T-cell (primary cell): ENCODE measurements at regions not wholly inside any gene's neighbourhood (a gene's known extent, or its start where the extent isn't known, plus 50 kb on each side); places are given as distances from the start of the nearest gene placed in this dataset.

ENCODE experiments used
- ATAC-seq, 4 experiments: fragments of 200-7000 bp in 3 of 4; fragments of 150-1000 bp in 1 of 4; cut with Tn5 transposase; replicated peaks in 1 of 4; 1 replicate in 3 of 4; 2 replicates in 1 of 4; pipeline ENCODE4 v1.10.0; 2021; ENCODE audit warnings: moderate library complexity in 3 of 4, mild to moderate bottlenecking in 2 of 4, moderate number of reproducible peaks in 1 of 4
- CTCF ChIA-PET, 2 donors: fragments of 300-600 bp; sonication (Branson Sonifier 250); formaldehyde crosslinking; loops; one replicate each; lab custom pipeline; 2022; ENCODE audit warnings: antibody characterized with exemption in 2 of 2; lab: Charles Lee
- POLR2A ChIA-PET, 2 donors: fragments of 300-600 bp; sonication (Branson Sonifier 250); formaldehyde crosslinking; loops; one replicate each; lab custom pipeline; 2022; ENCODE audit warnings: antibody characterized with exemption in 2 of 2; lab: Charles Lee
- DNase-seq, 35 experiments: peaks; one replicate each; pipeline versions ENCODE4 v3.0.0 to v3.0.0-alpha.2; 2013 to 2023
- H3K27ac ChIP-seq: one replicate; pipeline ENCODE4 v1.5.1; 2013; ENCODE audit warnings: low read length
- H3K27me3 ChIP-seq, 2 experiments: replicated peaks in 1 of 2; 1 replicate in 1 of 2; 2 replicates in 1 of 2; pipeline versions ENCODE4 v1.6.1 to v1.7.0; 2013; ENCODE audit warnings: low read length in 1 of 2, mixed read lengths in 1 of 2; ENCODE audit not compliant: control insufficient read depth in 2 of 2, insufficient read depth in 2 of 2; ENCODE audit errors: extremely low read depth in 1 of 2
- H3K36me3 ChIP-seq, 2 donors: 1 replicate in 1 of 2; 2 replicates in 1 of 2; pipeline versions ENCODE4 v1.6.1 to v1.7.0; 2013; ENCODE audit warnings: low read length in 1 of 2; ENCODE audit not compliant: control insufficient read depth in 2 of 2, insufficient read depth in 1 of 2; ENCODE audit errors: extremely low read depth in 1 of 2
- H3K4me1 ChIP-seq, 2 experiments: 1 replicate in 1 of 2; 2 replicates in 1 of 2; pipeline versions ENCODE4 v1.6.1 to v1.7.0; 2013; ENCODE audit warnings: low read length in 2 of 2, mixed read lengths in 1 of 2; ENCODE audit not compliant: insufficient read depth in 2 of 2, control insufficient read depth in 1 of 2; ENCODE audit errors: extremely low read depth in 1 of 2
- H3K4me3 ChIP-seq, 2 donors: 1 replicate in 1 of 2; 2 replicates in 1 of 2; pipeline versions ENCODE4 v1.5.1 to v1.7.0; 2013; ENCODE audit warnings: mild to moderate bottlenecking in 2 of 2, low read length in 1 of 2, moderate library complexity in 1 of 2; ENCODE audit not compliant: control insufficient read depth in 1 of 2; ENCODE audit errors: extremely low read depth in 1 of 2
- H3K9me3 ChIP-seq: 2 replicates; pipeline ENCODE4 v1.7.0; 2013
- H3K27ac Mint-ChIP-seq, 2 donors: one replicate each; pipeline ENCODE4 v1.8.0; 2020 to 2021; ENCODE audit warnings: mild to moderate bottlenecking in 2 of 2, mixed read lengths in 2 of 2
- H3K27me3 Mint-ChIP-seq, 2 donors: one replicate each; pipeline ENCODE4 v1.8.0; 2021 to 2022; ENCODE audit warnings: mixed read lengths in 2 of 2
- H3K36me3 Mint-ChIP-seq: one replicate; pipeline ENCODE4 v1.8.0; 2021; ENCODE audit warnings: mixed read lengths
- H3K4me1 Mint-ChIP-seq, 3 donors: one replicate each; pipeline ENCODE4 v1.8.0; 2020 to 2022; ENCODE audit warnings: mixed read lengths in 3 of 3, mild to moderate bottlenecking in 1 of 3
- H3K4me3 Mint-ChIP-seq, 3 donors: one replicate each; pipeline ENCODE4 v1.8.0; 2020 to 2022; ENCODE audit warnings: mild to moderate bottlenecking in 3 of 3, mixed read lengths in 3 of 3, moderate library complexity in 3 of 3
- H3K9me3 Mint-ChIP-seq, 3 donors: one replicate each; pipeline ENCODE4 v1.8.0; 2020 to 2022; ENCODE audit warnings: mixed read lengths in 3 of 3
- WGBS: methylation state at CpG from one replicate; pipeline ENCODE4 v1.1.5; 2013; ENCODE audit warnings: missing lambda C conversion rate; ENCODE audit not compliant: insufficient coverage; 5-methylcytosine and 5-hydroxymethylcytosine counted together

DNA sequence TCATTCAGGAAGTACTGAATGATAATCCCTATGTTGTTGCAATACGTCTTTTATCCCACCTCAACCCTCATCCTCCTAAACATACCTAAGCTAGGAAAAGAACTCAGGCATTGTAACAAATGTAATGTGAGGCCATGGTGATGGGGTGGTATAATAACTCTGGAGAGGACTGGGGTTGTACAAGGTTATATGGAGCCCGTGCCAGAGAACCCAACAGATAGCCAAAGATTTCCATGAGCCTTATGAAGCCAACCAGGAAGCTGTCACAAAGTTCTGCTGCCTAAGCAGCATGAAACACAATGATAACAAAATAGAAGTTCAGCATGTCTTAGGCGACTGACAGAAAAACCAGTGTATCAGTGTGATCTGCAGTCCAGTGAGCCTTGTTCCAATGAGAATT lies 394.1 kb upstream of the NBEA start:
- no peak for ATAC-seq
- peaks cover 0 to 5% (median 0%) of the 10 kb centered on the region in 3 donors for H3K9me3 Mint-ChIP-seq
- POLR2A ChIA-PET: no interaction called here

DNA sequence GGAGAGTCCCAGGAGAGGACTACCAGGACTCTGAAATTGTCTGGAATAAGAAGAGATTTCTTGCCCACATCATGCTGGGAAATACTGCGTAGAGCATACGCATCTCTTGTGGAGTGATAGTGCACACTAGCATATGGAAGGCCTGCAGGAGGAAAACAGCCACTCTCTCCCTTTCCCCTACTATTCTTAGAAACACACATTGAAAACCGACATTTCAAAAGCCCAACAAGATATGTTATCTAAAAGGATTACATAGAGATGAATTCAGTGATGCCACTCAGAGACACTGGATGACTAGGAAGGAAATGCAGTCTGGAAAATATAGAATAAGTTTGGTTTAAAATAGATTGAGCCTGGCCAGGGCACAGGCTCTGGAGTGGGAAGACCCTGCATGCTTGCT lies 388.7 kb upstream of the NBEA start:
- H3K4me3 Mint-ChIP-seq: no peak overlapping the region
- ATAC-seq (no peak), DNase-seq (no peak)
- H3K27ac Mint-ChIP-seq: no peak overlapping the region
- POLR2A ChIA-PET: no interaction called here
- no CpG with 5 or more reads among the region's 3 CpGs for WGBS
- Histone ChIP-seq H3K27me3 (no peaks in the 10 kb centered on the region), H3K4me3 (no peak overlapping the region), H3K9me3 (no peaks in the 10 kb centered on the region), H3K4me1 (no peaks in the 10 kb centered on the region), H3K27ac (no peak overlapping the region), H3K36me3 (no peaks in the 10 kb centered on the region)
- no peaks in the 10 kb centered on the region for H3K36me3 Mint-ChIP-seq
- peaks cover 0 to 7% (median 6%) of the 10 kb centered on the region in 3 donors for H3K9me3 Mint-ChIP-seq
- H3K27me3 Mint-ChIP-seq: no peaks in the 10 kb centered on the region
- no peaks in the 10 kb centered on the region for H3K4me1 Mint-ChIP-seq
- CTCF ChIA-PET: no interaction called here

More for the DNA sequence above, 394.1 kb upstream of the NBEA start:
- CTCF ChIA-PET: no interaction called here
- Histone ChIP-seq H3K9me3 (no peaks in the 10 kb centered on the region), H3K36me3 (no peaks in the 10 kb centered on the region), H3K27ac (no peak overlapping the region), H3K27me3 (no peaks in the 10 kb centered on the region), H3K4me1 (no peaks in the 10 kb centered on the region), H3K4me3 (no peak overlapping the region)
- Mint-ChIP-seq H3K27ac (no peak overlapping the region), H3K4me3 (no peak overlapping the region), H3K27me3 (no peaks in the 10 kb centered on the region), H3K4me1 (no peaks in the 10 kb centered on the region), H3K36me3 (no peaks in the 10 kb centered on the region)
- 83% methylated on average over 1 of the region's 3 CpGs for WGBS
- no peak for DNase-seq

DNA sequence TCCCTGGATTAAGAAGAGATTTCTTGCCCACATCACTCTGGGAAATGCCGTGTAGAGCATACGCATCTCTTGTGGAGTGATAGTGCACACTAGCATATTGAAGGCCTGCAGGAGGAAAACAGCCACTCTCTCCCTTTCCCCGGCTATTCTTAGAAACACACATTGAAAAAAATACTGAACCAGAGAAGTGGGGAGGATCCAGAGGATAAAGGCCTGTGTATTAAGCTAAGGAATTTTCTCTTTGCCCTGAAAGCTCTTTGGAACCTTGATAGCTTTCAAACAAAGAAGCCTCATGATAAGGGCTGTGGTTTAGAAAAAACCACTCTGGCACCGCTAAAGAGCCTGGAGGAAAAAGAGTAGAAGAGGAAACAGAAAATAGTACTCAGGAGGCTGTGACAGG lies 386.1 kb upstream of the NBEA start:
- no CpG with 5 or more reads among the region's 4 CpGs for WGBS
- no peaks in the 10 kb centered on the region for H3K27me3 Mint-ChIP-seq
- Histone ChIP-seq H3K27me3 (no peaks in the 10 kb centered on the region), H3K27ac (no peak overlapping the region), H3K4me1 (no peaks in the 10 kb centered on the region), H3K9me3 (no peaks in the 10 kb centered on the region), H3K36me3 (no peaks in the 10 kb centered on the region), H3K4me3 (no peak overlapping the region)
- ChIA-PET POLR2A (no interaction called here), CTCF (no interaction called here)
- DNase-seq (no peak), ATAC-seq (no peak)
- no peak overlapping the region for H3K4me3 Mint-ChIP-seq
- peaks cover 0 to 7% (median 6%) of the 10 kb centered on the region in 3 donors for H3K9me3 Mint-ChIP-seq
- no peaks in the 10 kb centered on the region for H3K36me3 Mint-ChIP-seq
- no peaks in the 10 kb centered on the region for H3K4me1 Mint-ChIP-seq
- no peak overlapping the region for H3K27ac Mint-ChIP-seq

DNA sequence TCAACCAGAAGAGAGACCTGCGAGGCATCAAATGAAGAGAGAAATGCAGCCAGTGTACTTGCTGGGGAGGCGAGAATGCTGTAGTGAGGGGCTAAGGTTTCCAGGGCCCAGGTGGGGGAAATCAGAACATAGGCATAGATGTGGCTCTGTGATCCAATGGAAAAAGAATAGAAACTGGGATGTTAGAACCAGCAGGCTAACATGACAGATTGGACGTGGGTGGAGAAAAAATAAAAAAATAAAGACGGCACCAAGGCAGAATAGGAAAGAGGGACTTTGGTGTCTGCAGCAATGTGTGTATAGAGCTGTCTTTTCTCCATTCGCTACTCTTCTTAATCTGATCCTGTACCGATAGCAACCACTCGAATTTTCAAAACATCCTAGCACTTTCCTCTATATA lies 381.0 kb upstream of the NBEA start:
- Histone ChIP-seq H3K27me3 (no peaks in the 10 kb centered on the region), H3K9me3 (no peaks in the 10 kb centered on the region), H3K4me3 (no peak overlapping the region), H3K4me1 (no peaks in the 10 kb centered on the region), H3K27ac (no peak overlapping the region), H3K36me3 (no peaks in the 10 kb centered on the region)
- DNase-seq: no peak
- no peak for ATAC-seq
- ChIA-PET POLR2A (no interaction called here), CTCF (no interaction called here)
- Mint-ChIP-seq H3K27ac (no peak overlapping the region), H3K4me3 (no peak overlapping the region), H3K36me3 (no peaks in the 10 kb centered on the region), H3K27me3 (no peaks in the 10 kb centered on the region), H3K9me3 (peaks cover 3 to 13% (median 6%) of the 10 kb centered on the region in 3 donors), H3K4me1 (no peaks in the 10 kb centered on the region)
- WGBS: 78% methylated on average over 4 of the region's 7 CpGs

DNA sequence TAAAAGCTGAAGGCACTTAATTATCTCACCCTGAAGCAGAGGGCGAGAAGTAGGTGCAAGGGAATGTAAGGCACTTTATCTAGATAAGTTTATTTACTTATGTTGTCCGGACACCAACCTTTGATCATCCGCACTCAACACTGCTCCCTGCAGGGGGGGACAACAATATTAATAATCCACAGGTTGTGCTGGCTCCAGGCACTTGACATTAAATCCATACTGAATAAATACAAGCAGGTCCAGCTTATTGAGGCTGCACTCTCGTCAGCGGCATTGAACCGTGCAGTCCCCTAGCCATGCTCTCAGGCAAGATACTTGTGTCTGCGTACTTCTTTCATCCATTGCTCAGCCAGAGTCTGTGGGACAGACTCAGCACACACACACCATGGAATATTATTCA lies 374.5 kb upstream of the NBEA start:
- ChIA-PET CTCF (no interaction called here), POLR2A (interaction anchor here in 1 of 2 donors (0.6 kb wide), 1 partner anchor 326 kb away, joined by 4 read pairs; no protein-coding TSS in a partner anchor)
- Mint-ChIP-seq H3K9me3 (peaks cover under 1 to 5% (median under 1%) of the 10 kb centered on the region in 3 donors), H3K27ac (no peak overlapping the region), H3K36me3 (no peaks in the 10 kb centered on the region), H3K4me1 (no peaks in the 10 kb centered on the region), H3K4me3 (no peak overlapping the region), H3K27me3 (no peaks in the 10 kb centered on the region)
- no peak overlapping the region for H3K4me3 ChIP-seq
- WGBS: 90% methylated on average over 3 of the region's 7 CpGs
- H3K4me1 ChIP-seq: no peaks in the 10 kb centered on the region
- ATAC-seq (no peak), DNase-seq (no peak)
- H3K27me3 ChIP-seq: no peaks in the 10 kb centered on the region
- H3K36me3 ChIP-seq: no peaks in the 10 kb centered on the region
- H3K9me3 ChIP-seq: peaks cover 2% of the 10 kb centered on the region
- no peak overlapping the region for H3K27ac ChIP-seq

DNA sequence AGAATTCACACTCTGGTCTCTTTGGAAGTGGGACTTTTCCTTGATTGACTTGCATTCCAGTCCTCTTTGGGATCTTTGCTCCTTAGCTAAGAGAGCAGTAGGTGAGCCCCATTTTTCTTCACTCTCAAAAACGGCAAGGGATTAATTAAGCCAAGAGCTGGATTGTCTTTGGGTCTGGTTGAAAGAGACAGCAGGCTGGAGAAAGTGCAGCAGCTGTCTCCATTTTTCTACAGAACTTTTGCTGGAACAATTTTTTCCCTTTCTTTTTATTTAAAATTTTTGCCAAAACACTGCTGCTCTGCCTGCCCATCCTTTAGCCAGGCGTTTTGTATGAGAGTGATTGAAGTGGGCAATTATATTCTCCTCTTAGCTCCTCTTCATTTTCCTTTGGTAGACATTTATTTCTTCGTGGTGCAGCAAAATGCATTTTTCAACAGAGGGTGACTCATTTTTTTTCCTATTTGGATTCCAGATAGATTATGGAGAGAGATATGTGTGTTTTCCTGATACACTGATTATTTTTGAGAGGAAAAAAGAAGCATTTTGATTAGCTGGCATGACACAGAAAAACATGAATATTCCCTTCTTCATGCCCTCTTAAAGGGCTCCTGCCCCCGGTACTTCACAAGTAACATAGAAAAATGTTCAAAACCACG lies 371.2 kb upstream of the NBEA start:
- peaks cover 2% of the 10 kb centered on the region for H3K9me3 ChIP-seq
- DNase-seq (no peak), ATAC-seq (no peak)
- Mint-ChIP-seq H3K27me3 (no peaks in the 10 kb centered on the region), H3K27ac (no peak overlapping the region), H3K36me3 (no peaks in the 10 kb centered on the region), H3K9me3 (peaks cover 0 to 3% (median 0%) of the 10 kb centered on the region in 3 donors), H3K4me3 (no peak overlapping the region), H3K4me1 (no peaks in the 10 kb centered on the region)
- H3K36me3 ChIP-seq: no peaks in the 10 kb centered on the region
- POLR2A ChIA-PET: no interaction called here
- no peaks in the 10 kb centered on the region for H3K27me3 ChIP-seq
- no peaks in the 10 kb centered on the region for H3K4me1 ChIP-seq
- WGBS: 75% methylated on average over 2 of the region's 5 CpGs
- CTCF ChIA-PET: no interaction called here
- no peak overlapping the region for H3K4me3 ChIP-seq
- H3K27ac ChIP-seq: no peak overlapping the region

GRCh38 chr13:34571716-34572115 lies 370.4 kb upstream of the NBEA start:
- ChIA-PET POLR2A (no interaction called here), CTCF (no interaction called here)
- Mint-ChIP-seq H3K4me3 (no peak overlapping the region), H3K27ac (no peak overlapping the region), H3K36me3 (no peaks in the 10 kb centered on the region), H3K9me3 (peaks cover 0 to 3% (median 3%) of the 10 kb centered on the region in 3 donors), H3K27me3 (no peaks in the 10 kb centered on the region), H3K4me1 (no peaks in the 10 kb centered on the region)
- H3K27ac ChIP-seq: no peak overlapping the region
- no peak overlapping the region for H3K4me3 ChIP-seq
- DNase-seq (no peak), ATAC-seq (no peak)
- peaks cover 2% of the 10 kb centered on the region for H3K9me3 ChIP-seq
- no peaks in the 10 kb centered on the region for H3K36me3 ChIP-seq
- WGBS: 38% methylated on average over 1 of the region's 6 CpGs
- no peaks in the 10 kb centered on the region for H3K4me1 ChIP-seq
- no peaks in the 10 kb centered on the region for H3K27me3 ChIP-seq
